Activated naive CD8-positive, alpha-beta T cell treated with anti-CD3 and anti-CD28 coated beads, Interleukin-2, amount 50 U/mL, for 24 hours (primary cell): ENCODE measurements at regions not wholly inside any gene's neighbourhood (a gene's known extent, or its start where the extent isn't known, plus 50 kb on each side); places are given as distances from the start of the nearest gene placed in this dataset.

Experiments
- ATAC-seq: fragments of 150-1000 bp; cut with Tn5 transposase; one replicate; pipeline ENCODE4 v1.10.0; 2021
- DNase-seq: peaks from one replicate; pipeline ENCODE4 v3.0.0; 2021
- H3K27ac Mint-ChIP-seq: one replicate; pipeline ENCODE4 v1.8.0; 2021; ENCODE audit warnings: mild to moderate bottlenecking, mixed read lengths
- H3K27me3 Mint-ChIP-seq: one replicate; pipeline ENCODE4 v1.8.0; 2021; ENCODE audit warnings: mixed read lengths
- H3K36me3 Mint-ChIP-seq: one replicate; pipeline ENCODE4 v1.8.0; 2021; ENCODE audit warnings: low read depth, mixed read lengths
- H3K4me1 Mint-ChIP-seq: one replicate; pipeline ENCODE4 v1.8.0; 2021; ENCODE audit warnings: mixed read lengths
- H3K4me3 Mint-ChIP-seq: one replicate; pipeline ENCODE4 v1.8.0; 2021; ENCODE audit warnings: mild to moderate bottlenecking, moderate library complexity, mixed read lengths
- H3K9me3 Mint-ChIP-seq: one replicate; pipeline ENCODE4 v1.8.0; 2021; ENCODE audit warnings: mixed read lengths

GRCh38 chr10:1802413-1802812 lies 65.1 kb upstream of the ADARB2 start:
- H3K4me1 Mint-ChIP-seq: peaks cover 9% of the 10 kb centered on the region
- H3K36me3 Mint-ChIP-seq: no peaks in the 10 kb centered on the region
- ATAC-seq (no peak), DNase-seq (no peak)
- H3K27me3 Mint-ChIP-seq: no peaks in the 10 kb centered on the region
- H3K27ac Mint-ChIP-seq: peak overlapping the region; percentile 17
- no peak overlapping the region for H3K4me3 Mint-ChIP-seq
- H3K9me3 Mint-ChIP-seq: peaks cover 4% of the 10 kb centered on the region

DNA sequence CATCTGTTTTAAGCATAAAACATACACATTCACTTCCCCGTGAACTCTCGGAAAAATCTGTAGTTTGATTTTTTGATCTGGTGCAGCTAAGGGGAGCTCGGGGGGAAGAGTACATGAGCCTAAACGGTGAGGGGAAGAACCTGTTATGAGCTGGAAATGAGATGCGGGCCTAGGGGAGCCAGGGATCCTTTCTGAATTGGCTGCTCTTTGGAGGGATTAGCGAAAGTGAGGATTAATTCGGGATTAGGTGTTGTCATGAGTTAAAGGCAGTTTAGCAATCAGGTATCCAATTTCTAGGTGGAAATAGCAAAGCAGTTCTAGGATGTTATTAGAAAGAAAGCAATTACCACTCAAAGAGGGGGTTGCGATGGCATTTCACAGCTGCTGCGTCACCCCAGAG lies 51.1 kb upstream of the ADARB2 start:
- Mint-ChIP-seq H3K9me3 (no peaks in the 10 kb centered on the region), H3K27ac (no peak overlapping the region)
- no peak for ATAC-seq

More for the DNA sequence above, 51.1 kb upstream of the ADARB2 start:
- H3K4me3 Mint-ChIP-seq: no peak overlapping the region
- no peaks in the 10 kb centered on the region for H3K36me3 Mint-ChIP-seq
- DNase-seq: no peak
- H3K4me1 Mint-ChIP-seq: no peaks in the 10 kb centered on the region
- peaks cover 6% of the 10 kb centered on the region for H3K27me3 Mint-ChIP-seq
